ENCODE measurements at regions not wholly inside any gene's neighbourhood (a gene's known extent, or its start where the extent isn't known, plus 50 kb on each side); places are given as distances from the start of the nearest gene placed in this dataset.

DNA sequence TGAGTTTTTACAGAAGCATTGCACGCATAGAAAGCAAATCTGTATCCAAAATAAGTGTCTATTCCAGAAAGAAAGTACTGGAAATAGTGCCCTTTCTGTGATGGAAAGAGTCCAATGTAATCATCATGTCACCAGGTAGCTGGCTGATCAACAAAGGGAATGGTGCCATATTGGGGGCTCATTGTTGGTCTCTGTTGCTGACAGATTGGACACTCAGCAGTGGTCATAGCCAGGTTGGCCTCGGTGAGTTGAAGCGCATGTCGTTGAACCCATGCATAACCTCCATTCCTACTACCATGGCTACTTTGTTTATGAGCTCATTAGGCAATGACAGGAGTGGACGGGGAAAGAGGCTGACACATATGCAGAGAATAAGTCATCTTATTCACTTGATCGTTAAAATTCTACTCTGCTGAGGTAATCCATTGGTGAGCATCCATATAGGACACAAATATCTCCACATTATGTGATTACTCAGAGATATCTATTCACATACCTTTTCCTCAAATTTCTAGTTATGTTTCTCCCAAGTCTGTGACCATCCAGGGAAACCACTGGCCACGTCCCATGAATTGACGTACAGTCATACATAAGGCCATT is 560.5 kb downstream of the HAO1 start:
- no peak for DNase-seq (ENCODE audit: low read depth)
- TF ChIP-seq, protein P1, sequence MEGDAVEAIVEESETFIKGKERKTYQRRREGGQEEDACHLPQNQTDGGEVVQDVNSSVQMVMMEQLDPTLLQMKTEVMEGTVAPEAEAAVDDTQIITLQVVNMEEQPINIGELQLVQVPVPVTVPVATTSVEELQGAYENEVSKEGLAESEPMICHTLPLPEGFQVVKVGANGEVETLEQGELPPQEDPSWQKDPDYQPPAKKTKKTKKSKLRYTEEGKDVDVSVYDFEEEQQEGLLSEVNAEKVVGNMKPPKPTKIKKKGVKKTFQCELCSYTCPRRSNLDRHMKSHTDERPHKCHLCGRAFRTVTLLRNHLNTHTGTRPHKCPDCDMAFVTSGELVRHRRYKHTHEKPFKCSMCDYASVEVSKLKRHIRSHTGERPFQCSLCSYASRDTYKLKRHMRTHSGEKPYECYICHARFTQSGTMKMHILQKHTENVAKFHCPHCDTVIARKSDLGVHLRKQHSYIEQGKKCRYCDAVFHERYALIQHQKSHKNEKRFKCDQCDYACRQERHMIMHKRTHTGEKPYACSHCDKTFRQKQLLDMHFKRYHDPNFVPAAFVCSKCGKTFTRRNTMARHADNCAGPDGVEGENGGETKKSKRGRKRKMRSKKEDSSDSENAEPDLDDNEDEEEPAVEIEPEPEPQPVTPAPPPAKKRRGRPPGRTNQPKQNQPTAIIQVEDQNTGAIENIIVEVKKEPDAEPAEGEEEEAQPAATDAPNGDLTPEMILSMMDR (conservative IDR thresholded peaks at IDR 0.05; ENCODE audit: low read depth, low read length): no peak
- no peak overlapping the region for H3K4me3 ChIP-seq (ENCODE audit: low read length)

DNA sequence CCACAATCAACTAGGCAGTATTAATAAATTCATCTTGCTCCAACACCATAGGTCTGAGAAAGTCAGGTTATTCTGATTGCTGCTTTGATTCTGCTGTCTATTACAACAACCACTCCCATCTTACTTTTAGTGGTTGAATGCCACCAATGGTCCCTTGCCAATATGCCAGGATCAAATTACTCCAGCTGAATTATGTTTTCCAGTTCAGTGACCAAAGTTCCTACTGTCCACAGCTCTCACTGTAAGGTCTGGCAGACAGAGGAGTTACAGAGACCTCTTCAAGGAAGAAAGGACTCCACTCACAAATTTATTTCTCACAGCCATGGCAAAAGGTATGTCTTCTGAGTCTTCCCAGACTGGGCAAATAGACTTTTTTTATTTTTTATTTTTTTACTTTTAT is 557.0 kb downstream of the HAO1 start:
- TF ChIP-seq, protein P1 (conservative IDR thresholded peaks at IDR 0.05; ENCODE audit: low read depth, low read length): no peak
- DNase-seq (ENCODE audit: low read depth): no peak
- no peak overlapping the region for H3K4me3 ChIP-seq (ENCODE audit: low read length)

DNA sequence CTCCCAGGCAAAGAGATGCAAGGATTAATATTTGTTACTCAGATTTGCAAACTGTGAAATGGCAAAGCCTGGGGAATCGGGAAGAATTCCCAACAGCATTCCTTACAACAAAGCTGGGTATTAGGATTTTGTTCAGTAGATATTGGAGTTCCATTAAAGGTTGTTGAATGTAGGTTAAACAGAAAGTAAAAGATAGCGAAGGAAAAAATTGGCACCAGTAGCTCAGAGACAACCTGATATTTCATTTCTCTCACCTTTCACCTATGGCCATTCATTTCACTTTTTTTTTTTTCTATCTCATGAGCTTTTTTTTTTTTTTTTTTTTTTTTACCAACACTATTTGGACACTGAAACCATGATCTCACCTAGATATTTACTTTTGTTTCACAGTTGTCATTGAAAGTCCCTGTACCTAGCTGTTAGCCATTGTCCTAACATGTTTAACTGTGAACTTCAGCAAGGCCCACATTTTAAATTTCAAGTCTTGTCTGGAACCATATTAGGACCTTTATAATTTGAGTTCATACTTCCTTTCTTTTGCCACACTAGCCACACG is 552.5 kb downstream of the HAO1 start:
- TF ChIP-seq, protein P1 (conservative IDR thresholded peaks at IDR 0.05; ENCODE audit: low read depth, low read length): no peak
- no peak for DNase-seq (ENCODE audit: low read depth)

DNA sequence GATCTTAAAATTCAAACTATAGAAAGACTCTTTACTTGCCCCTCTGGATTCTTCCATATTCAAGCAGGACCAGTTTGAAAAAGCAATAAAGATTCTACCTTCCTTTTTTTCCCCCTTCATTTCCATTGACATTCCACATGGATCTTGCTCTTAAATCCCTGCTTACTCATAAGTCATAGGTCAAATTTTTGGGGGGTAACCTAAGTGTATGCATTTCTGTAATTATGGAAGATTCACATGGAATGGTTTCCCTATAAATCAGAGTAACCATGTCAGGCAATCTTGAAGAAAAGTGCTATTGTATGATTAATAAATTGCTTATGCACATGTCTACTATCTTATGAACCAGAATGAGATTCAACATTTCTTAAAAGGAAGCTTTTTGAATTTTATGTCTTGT is 551.0 kb downstream of the HAO1 start:
- TF ChIP-seq, protein P1 (conservative IDR thresholded peaks at IDR 0.05; ENCODE audit: low read depth, low read length): no peak
- no peak overlapping the region for H3K4me3 ChIP-seq (ENCODE audit: low read length)
- no peak for DNase-seq (ENCODE audit: low read depth)

More for the DNA sequence above, 552.5 kb downstream of the HAO1 start:
- H3K4me3 ChIP-seq (ENCODE audit: low read length): no peak overlapping the region

DNA sequence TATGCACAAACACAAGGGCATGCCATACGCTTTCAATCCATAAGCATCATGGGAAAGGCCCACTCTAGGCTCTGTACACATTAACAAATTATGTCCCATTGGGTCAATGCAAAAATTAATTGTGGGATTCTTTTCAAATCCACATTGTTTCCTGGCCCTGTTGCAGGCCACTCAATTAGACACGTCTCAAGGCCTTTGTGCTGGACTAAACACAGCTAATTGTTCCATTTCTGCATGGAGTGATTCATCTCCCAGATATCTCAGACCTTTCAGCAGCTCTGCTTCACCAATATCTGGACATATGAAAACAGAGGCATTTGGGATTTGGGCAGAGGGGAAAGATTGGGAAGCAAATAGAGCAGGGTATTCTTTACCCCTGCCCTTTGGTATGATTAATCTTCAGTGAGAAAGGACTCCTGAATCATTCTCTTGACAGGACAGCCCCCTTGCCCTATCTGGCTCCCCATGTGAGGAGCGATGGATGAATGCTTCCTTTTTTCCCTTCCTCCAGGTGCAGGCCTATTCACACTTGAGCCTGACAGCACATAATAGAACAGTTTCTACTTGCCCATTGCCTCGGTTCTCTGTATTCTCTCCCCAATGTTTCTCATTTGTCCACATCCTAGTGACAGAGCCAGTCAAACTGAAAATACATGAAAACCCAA is 547.6 kb downstream of the HAO1 start:
- TF ChIP-seq, protein P1 (conservative IDR thresholded peaks at IDR 0.05; ENCODE audit: low read depth, low read length): no peak
- no peak overlapping the region for H3K4me3 ChIP-seq (ENCODE audit: low read length)
- peak; percentile 39 for DNase-seq (ENCODE audit: low read depth)

DNA sequence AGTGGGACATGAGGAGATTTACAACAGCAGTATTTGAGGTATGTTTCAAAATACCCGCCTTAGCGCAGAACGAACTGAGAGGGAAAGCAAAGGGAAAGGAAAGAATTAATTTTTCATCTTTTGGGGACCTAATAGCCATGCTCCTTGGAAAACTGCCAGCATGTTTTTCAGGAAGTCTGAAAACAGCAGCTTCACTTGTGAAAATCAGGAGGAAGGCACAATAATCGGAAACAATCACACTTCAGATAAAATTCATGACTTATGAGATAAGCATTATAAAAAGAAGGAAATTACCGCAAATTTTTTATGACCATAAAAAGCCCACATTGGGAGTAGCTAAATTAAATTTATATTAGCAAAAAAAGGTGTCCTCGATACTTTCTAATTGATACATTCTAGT is 541.1 kb downstream of the HAO1 start:
- no peak overlapping the region for H3K4me3 ChIP-seq (ENCODE audit: low read length)

More for the DNA sequence above, 541.1 kb downstream of the HAO1 start:
- TF ChIP-seq, protein P1 (conservative IDR thresholded peaks at IDR 0.05; ENCODE audit: low read depth, low read length): no peak
- DNase-seq (ENCODE audit: low read depth): no peak

Measured in retinal pigment epithelial cell (primary cell).